GM18499 (cell line): ENCODE measurements at regions not wholly inside any gene's neighbourhood (a gene's known extent, or its start where the extent isn't known, plus 50 kb on each side); places are given as distances from the start of the nearest gene placed in this dataset.

Experiments used
- ATAC-seq: cut with Tn5 transposase; IDR thresholded peaks from one replicate; pipeline ENCODE4 v1.9.1; 2021; ENCODE audit warnings: moderate number of reproducible peaks; ENCODE audit not compliant: insufficient read depth, unreplicated experiment

- ATAC-seq: no peak
These were observed 121.1 kb upstream of the NCOR2 start for GRCh38 chr12:124688356-124688992.

DNA sequence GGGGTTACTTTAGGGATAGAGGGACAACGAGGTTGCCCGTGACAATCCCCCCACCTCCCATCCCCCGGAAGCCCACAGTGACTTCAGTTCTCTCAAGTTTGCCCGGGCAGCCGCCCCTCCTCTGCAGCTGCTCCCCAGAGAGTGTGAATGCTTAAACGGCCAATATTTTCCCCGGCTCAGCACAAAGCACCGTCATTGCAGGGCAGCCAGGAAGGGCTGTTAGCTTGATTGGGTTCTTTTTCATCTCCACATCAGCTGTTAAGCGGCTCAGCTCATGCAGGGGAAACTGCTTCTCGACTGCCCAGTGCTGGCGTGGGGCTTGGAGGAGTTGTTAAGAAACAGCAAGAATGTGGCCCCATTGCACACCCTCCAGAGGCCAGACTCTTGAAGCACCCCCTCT lies 120.5 kb upstream of the NCOR2 start:
- no peak for ATAC-seq

- ATAC-seq: no peak
These were observed 119.9 kb upstream of the NCOR2 start for GRCh38 chr12:124687174-124687902.

GRCh38 chr12:124686370-124687173 lies 119.2 kb upstream of the NCOR2 start:
- no peak for ATAC-seq

DNA sequence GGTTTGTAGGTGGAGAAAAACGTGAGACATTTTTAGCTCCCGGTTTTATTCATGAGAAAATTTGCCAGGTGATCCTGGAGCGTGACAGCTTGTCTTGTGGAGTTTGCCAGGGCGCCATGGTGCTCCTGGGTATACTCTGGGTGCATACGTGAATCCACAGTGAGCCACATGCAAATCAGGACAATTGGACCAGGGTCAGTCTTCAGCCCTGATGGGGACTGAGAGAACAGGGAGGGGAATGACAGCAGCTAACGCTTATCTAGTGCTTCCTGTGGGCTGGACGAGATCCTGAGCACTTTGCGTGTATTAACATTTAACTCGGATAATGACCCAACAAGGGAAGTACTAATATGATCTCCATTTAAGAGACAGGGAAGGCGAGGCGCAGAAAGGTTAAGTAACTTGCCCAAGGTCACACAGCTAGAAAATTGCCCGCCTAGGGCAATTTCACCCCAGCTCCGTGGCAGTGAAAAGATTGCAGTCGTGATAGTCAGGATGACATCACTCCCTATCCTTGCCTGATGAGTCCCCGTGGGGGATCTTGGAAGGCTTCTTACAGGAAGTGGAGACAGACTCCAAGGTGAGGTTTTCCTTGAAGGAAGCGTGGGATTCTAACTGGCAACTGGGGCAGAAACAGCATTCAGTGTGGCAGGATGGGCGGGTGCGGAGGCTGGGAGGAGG lies 118.4 kb upstream of the NCOR2 start:
- ATAC-seq: no peak

DNA sequence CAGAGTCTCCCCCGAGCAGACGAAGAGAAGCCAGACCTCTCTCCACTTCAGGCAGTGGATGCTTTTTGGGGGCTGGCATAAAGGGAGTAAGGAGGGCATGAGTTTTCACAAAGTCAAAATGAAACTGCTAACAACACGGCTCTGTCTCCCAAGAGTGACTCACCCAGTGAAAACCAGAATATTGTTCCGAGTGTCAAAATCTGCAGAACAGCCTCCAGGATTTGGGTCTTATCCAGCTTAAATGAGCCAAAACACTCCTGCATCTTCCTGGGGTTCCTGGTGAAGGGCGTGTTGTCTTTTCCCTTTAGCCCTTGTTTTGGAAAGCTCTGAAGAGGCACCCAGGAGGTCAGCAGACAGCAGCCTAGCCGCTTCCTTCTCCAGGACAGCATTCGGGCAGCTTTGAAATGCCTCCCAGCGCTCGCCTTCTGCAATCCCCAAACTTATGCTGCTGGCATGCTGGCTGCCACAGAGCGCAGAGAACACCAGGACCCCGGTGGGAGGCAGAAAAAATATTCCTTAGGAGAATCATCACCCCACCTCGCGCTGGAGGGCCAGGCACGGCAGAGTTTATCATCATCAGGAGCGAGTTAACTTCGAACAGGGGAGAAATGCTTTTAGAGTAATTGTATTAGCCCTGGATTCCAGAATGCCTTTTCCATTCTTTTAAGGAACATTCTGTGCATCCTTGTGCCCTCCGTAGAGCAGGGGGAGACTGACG lies 117.7 kb upstream of the NCOR2 start:
- ATAC-seq: no peak

- no peak for ATAC-seq
These were observed 117.1 kb upstream of the NCOR2 start for GRCh38 chr12:124684496-124684895.

GRCh38 chr12:124683152-124684124 lies 116.0 kb upstream of the NCOR2 start:
- ATAC-seq: no peak

DNA sequence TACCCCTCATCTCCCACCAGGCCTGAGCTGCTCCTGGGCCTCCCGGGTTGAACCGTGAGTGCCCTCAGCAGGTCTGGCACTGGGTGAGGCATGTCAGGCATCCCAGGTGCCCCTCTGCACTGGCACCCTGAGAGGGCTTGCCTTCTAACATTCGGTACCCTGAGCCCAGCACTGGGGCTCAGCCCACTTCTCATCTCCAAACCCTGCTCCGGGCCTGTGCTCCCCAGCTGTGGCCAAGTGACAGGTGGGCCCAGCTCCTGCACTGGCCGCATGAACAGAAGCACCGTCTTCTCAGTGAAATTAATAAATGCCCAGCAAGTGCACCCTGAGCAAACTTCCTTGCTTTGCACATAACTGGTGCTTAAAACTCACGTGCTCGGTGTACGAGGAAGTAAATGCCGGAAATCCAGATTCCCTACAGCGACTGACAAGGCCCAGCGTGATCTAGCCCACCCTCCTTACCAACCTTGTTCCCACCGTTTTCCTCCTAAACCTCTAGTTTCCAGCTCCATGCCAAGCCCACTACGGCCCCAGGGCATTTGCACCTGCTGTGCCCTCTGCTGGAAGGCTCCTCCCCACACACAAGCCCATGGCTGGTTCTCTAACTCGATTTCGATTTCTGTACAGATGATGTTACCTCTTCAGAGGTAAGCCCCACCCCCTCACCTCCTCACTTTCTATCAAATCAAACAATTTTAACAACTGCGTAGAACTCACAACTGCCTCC lies 115.2 kb upstream of the NCOR2 start:
- no peak for ATAC-seq

- ATAC-seq: no peak
These were observed 114.5 kb upstream of the NCOR2 start for GRCh38 chr12:124681779-124682391.

GRCh38 chr12:124680863-124681778 lies 113.7 kb upstream of the NCOR2 start:
- no peak for ATAC-seq

GRCh38 chr12:124679533-124680371 lies 112.3 kb upstream of the NCOR2 start:
- ATAC-seq: no peak

DNA sequence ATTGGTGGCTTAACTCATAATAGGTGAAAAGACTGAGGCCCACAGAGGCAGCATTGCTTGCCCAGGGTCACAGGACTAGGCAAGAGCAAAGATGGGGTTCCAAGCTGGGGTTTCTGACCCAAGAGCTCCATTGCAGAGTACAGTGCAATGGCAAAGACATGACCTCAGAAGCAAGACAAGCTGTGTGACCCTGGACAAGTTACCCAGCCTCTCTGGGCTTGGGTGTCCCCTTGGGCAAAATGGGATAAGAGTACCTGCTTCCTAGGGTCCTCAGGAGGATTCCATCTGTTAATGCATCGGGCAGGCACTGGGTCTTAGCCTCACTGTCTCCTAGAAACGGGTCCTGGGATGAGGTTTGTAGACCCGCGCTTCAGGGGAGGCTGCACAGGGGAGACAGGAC lies 111.6 kb upstream of the NCOR2 start:
- ATAC-seq: no peak

DNA sequence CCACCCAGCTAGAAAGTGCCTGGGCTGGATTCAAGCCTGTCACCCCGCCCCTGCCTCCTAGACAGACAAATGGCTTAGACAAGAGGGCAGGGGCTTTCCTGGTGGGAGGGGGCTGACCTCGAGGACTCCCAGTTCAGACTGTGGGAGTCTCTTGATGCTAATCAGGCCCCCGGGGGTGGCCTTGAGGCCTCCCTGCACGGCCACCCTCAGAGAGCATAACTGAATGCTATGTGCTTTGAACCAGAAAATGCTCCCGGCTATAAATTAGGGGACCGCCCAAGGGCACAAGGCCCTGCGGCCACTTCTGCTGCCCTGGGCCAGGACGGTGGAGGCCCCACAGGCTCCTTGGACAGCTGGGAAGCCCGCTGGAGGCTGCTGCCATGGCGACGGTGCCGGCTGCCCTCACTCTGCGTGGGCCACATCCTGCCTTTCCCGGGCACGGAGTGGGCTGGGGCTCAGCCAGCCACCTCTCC lies 111.0 kb upstream of the NCOR2 start:
- ATAC-seq: no peak

DNA sequence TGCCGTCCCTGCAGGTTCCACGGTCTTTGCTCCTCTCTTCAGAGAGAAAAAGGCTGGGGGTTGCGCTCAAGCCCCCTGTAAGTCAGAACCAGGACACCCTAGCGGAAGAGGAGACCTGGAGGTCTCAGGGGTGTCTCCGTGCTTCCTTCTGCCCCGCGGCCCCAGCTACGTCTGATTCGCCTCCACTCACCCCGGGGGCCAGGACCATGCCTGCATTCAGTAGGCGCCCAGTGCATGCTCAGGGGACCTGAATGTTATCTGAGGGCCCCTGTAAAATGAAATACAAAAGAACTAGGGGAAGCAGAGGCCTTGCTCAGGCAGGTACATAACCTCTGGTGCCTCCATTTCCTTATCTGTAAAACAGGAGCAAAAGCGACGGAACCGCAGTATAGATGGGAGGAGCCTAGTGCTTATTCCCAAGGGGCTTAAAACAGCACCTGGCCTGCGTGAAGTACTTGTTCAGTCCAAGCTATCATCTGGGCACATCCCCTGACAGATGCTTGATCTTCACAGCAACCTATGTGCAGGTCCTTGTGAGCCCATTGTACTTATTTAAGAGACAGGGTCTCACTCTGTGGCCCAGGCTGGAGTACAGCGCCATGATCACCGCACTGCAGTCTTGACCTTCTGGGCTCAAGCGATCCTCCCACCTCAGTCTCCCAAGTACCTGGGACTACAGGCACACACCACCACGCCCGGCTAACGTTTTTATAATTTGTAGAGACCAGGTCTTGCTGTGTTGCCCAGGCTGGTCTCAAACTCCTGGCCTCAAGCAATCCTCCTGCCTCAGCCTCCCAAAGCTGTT lies 110.3 kb upstream of the NCOR2 start:
- ATAC-seq: no peak
